AG09319 (cell line): ENCODE measurements at regions not wholly inside any gene's neighbourhood (a gene's known extent, or its start where the extent isn't known, plus 50 kb on each side); places are given as distances from the start of the nearest gene placed in this dataset.

Source experiments
- DNase-seq: peaks from one replicate; pipeline ENCODE4 v3.0.0-alpha.2; 2010; ENCODE audit warnings: low read depth; ENCODE audit errors: extremely low read depth
- CTCF ChIP-seq: IDR thresholded peaks from 2 replicates; pipeline ENCODE4 v1.5.1; 2011; ENCODE audit warnings: low read depth, mild to moderate bottlenecking, inconsistent platforms, low read length, moderate library complexity

GRCh38 chr5:169424279-169424655 is 123.3 kb upstream of the SLIT3 start:
- TF ChIP-seq CTCF, result no peak
- DNase-seq, result no peak

- no peak for DNase-seq
- no peak for TF ChIP-seq CTCF
These were observed 122.8 kb upstream of the SLIT3 start for GRCh38 chr5:169423580-169424278.

GRCh38 chr5:169422087-169422486 is 121.1 kb upstream of the SLIT3 start:
- DNase-seq, result no peak
- no peak for TF ChIP-seq CTCF

- no peak for TF ChIP-seq CTCF
- no peak for DNase-seq
These were observed 120.7 kb upstream of the SLIT3 start for GRCh38 chr5:169421677-169422076.

GRCh38 chr5:169417676-169418075 is 116.7 kb upstream of the SLIT3 start:
- no peak for DNase-seq

GRCh38 chr5:169416583-169417196 is 115.8 kb upstream of the SLIT3 start:
- no peak for TF ChIP-seq CTCF
- peak; percentile 89 for DNase-seq

More at GRCh38 chr5:169417676-169418075, 116.7 kb upstream of the SLIT3 start:
- no peak for TF ChIP-seq CTCF

GRCh38 chr5:169415948-169416347 is 115.0 kb upstream of the SLIT3 start:
- no peak for DNase-seq
- no peak for TF ChIP-seq CTCF
